GM21528 (cell line): ENCODE measurements at regions not wholly inside any gene's neighbourhood (a gene's known extent, or its start where the extent isn't known, plus 50 kb on each side); places are given as distances from the start of the nearest gene placed in this dataset.

ENCODE experiments used
- ATAC-seq: cut with Tn5 transposase; IDR thresholded peaks from one replicate; pipeline ENCODE4 v1.9.1; 2021; ENCODE audit warnings: mild to moderate bottlenecking, moderate library complexity; ENCODE audit not compliant: unreplicated experiment, low FRiP score

DNA sequence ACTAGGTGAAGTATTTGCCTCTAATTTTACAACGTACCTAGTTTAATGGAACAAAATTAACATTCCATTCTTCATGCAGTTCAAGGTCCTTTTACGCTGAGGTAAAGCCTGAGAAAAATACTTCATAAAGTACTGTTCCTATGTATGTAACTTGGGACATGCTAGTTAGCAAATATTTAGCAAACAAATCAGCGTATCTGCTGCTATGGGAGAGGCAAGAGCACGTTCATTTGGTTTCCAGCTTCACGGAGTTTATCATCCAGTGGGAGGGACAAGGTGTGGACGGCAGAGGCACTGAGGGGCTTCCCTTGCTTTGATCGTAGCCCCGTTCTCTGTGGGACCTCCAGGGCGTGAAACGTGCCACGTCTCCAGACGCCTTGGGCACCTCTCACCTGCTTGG, 248.8 kb downstream of the IRS2 start:
- ATAC-seq, result no peak

DNA sequence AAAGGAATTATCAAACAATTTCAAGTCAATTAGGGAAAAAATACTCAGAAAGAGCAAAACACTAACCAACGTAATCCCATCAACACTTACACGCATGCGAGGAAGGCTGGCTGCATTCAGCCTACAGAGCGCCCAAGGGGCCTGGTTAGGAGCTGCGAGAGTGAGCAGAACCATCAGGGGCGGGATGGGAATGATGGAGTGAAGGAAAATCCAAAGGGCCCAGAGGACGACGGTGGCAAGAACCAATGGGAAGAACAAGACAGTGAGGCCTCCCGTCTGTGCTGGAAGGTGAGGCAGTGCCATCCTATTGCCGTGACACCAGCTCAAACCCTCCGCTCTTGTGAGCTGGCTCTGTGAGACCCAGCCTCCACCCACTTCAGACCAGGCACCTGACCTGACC, 253.0 kb downstream of the IRS2 start:
- no peak for ATAC-seq

DNA sequence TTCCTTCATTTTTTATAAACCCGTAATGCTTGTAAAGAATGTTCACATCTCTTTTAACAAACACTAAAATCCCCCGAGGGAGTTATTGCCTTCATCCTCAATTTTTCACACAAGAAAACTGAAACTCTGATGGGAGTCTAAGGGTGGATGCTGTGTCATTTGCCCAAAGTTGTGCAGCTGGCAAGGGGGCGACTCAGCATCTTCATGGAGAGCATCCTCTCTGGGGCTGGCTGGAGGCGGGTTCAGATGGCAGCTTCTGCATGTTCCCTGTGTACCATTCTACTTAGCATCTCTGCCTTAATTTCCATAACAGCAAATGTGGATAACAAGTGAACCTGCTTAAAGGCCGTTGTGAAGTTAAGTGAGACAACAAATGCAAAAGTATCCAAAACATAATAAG, 256.4 kb downstream of the IRS2 start:
- ATAC-seq, result no peak

DNA sequence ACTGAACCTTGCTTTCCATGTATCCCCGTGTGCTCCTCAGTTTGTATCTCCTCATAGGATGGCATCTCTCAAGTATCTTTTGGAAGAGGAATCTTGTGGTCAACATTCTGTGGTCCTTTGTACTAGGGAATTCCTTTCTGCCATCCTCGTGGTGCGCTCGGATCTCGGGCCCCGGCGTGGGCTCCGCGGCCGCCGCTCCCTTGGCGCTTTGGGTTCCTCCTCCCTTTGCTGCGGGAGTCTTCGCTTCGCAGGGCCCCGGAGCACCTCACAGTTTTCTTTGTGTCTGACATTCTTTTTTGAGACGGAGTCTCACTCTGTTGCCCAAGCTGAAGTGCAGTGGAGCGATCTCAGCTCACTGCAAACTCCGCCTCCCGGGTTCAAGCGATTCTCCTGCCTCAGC, 264.7 kb downstream of the IRS2 start:
- no peak for ATAC-seq

DNA sequence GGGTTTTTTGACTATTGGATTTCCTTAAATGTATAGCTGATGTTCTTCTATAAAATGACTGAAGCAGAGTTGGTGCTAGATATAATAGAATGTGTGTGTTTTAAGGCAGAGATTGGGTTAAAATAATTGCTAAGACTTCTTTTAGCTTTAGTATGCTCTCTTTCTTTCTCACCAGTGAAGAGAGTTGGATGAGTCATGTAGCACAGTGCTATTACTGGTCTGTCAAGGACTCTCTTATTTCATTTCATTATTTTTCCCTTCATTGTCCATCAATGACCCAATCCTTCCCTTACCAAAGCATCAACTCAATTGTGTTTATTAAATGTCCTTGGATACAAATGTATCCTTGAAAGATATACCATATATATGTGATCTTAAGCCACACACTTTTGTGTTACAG, 268.9 kb downstream of the IRS2 start:
- ATAC-seq, result no peak

DNA sequence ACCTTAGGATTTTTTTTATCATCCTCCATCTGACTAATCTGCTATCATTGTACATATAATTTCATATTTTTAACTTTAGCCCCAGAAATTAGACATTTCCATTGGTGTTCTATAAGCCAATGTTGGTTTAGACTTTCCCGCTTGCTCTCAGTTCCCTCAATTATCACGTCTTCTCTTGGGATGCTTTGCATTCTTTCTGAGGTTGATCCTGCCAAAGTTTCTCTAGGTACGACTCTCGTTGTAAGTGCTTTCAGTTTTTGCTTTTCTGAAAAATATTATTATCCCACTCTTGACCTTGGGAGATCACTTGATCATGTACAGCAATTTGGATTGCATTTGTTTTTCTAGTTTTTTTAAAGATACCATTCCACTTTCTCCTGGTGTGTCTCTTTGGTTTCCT, 270.2 kb downstream of the IRS2 start:
- no peak for ATAC-seq

DNA sequence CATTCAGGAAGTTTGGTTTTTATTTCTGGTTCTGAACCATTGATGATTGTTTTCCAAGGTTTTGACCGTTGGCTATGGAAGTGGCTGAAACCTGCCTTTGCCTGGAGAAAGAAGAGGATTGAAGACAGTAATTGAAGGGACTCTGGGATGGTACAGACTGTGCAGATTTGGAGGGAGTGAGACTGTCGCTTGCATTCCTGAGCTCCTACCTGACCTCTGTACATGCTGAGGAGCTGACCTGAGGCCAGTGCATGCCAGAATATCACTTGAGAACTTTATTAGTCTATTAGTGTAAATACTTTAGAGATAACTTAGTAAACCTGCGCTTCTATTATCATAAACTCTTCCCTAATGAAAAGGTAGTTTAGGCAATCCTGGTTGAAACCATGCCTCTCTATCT, 276.4 kb downstream of the IRS2 start:
- ATAC-seq, result no peak

DNA sequence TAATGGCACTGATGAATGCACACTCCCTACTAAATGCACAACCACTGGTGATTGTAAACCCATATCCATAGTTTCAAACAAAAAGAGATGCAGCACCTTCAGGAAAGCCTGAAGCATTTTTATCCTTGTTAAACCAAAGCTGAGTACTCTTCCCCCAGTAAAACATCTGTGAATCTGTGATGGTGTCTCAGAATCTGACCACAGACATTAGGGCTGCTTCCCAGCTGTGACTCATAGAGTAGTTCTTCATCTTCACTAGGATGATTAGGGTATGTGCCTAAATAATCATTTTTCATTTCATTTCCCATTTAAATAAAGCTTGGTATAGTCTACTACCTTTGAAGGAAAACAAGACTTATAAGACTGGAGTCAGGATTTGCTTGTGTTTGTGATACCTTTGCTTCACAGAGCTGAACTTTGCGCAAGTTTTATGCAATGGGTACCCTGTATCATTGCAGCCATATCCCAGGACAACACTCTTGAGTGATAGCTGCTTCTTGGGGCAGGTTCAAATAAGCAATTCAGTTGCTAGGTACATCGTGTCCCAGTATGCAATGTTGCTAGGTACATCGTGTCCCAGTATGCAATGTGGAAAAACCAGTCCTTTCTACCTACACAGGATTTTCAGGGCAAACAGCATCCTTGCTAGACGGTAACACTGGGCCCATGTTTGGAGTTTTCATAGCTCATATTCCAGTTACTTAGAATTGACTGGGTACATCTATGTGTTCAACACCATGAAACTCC, 277.1 kb downstream of the IRS2 start:
- no peak for ATAC-seq

DNA sequence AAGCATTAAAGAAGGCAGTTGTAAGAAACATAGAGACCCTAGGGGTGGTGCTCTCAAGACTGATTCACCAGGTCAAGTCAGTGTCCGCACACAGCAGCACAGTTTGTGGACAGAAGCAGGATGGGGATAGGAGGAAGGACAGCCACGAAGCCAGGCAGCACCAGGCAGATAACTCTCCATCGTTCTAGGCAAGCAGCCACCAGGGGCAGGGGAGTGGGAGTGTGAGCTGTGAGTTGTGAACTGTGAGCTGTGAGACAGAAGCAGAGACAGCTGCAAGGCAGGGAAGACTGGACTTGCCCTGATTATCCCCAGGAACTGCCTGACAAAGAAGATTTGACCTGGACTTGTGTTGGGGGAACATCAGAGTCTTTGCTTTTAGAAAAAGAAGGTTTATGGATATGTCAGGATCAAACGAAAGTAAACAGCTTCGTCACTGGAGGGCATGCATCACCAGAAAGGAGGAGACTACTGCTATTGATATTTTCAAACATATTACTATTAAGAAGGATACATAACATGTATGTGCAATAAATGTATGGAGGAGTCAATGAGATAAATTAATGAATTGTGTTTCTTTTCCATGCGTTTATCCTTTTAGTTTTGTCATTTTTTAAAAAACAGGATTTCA, 286.1 kb downstream of the IRS2 start:
- ATAC-seq, result no peak

DNA sequence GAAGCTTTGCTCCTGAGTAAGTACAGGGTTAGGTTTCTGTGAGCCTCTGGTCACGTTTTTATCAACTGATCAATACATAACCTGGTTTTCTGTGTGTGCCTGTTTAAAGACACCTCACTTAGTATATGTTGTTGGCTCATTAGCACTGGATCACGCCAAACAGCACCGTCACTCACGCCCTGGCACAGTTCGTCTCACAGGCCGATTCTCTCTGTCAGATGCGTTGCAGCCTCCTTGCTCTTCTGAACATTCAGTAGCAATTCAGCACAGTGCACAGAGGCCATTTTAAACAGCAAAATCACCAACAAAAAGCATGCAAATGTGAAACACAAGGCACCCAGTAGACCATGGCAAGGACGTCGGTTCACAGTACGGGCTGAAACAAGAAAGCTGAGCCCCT, 288.5 kb downstream of the IRS2 start:
- ATAC-seq, result no peak

DNA sequence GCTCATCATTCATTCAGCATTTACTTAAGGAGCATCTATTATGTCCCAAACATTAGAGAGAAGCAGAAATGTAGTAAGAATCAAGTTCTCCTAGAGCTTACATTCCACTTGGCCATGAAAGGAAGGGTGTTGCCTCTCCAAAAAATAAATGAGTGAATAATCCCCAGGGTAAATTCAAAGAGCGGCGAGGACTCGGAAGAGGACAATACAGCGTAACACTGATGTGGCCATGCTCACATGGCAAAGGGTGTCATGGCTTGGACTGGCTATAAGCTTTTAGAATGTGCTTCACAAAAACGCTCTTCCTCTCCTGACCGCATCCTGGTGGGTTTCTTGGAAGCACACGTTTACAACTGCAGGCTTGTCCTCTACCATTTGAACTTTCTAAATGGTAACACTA, 290.2 kb downstream of the IRS2 start:
- no peak for ATAC-seq

DNA sequence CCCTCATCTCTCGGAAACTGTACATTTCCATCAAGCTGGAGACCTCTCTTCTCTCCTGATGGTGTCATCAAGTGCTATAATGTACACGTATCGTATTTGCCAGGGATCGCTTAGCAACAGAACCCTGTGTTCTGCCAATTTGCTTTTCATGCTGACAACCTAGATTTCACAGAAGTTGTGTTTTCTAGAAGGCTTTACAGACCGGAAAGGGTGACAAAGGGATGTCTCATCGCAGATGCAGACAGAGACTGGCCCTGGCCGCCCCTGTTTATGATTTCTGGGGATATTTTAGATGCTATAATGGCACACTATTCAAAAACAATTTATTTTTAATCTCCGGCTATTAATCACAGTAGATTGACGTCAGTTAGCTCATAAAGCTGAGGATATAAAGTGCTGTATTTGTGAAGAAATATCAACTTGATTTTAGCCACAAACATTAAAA, 291.4 kb downstream of the IRS2 start:
- ATAC-seq, result no peak

DNA sequence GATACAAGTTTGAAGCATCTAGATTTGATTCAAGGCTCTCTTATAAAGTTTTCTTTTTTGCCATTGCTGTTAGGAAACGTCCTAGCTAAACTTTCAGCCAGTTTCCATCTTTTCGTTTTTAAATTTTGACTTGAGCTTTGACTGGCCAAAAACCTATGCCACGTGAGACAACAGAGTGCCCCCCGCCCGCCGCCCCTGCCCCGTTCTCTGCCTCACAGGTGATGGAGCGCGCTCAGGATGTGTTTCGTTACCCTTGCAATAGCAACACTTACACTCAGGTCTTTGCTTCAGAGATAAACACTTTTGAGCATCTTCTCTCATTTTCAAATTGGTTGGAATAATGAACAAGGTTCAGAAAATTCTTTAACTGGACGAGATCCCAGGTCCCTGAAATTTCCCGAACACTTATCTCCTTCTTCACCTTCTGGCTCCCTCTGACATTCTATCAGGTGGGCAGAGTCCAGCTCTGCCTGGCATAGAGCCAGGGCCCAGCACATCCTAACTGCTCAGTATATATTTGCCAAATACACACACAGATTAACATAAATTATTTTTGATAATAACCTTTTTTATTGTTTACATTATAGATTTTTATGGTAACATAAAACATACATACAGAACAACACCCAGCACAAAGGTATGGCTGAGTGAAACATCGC, 301.1 kb downstream of the IRS2 start:
- no peak for ATAC-seq

DNA sequence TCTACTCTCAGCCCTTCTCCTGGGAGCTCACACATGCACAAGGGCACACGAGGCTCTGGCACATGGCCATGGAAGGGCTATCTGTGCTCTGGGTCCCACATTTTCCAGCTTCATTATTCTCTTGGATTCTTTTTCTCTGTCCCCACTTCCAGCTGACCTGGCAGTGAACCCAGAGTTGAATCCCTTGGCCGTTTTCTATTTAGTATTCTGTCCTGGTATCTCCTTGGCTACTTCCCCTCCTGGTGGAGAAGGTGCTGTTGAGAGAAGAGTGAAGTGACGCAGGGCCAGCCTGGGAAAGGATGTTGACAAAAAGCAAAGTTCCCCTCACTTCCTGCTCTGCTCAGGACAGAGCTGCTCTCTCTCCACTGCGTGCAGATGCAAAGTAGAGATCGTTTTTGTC, 303.1 kb downstream of the IRS2 start:
- no peak for ATAC-seq

DNA sequence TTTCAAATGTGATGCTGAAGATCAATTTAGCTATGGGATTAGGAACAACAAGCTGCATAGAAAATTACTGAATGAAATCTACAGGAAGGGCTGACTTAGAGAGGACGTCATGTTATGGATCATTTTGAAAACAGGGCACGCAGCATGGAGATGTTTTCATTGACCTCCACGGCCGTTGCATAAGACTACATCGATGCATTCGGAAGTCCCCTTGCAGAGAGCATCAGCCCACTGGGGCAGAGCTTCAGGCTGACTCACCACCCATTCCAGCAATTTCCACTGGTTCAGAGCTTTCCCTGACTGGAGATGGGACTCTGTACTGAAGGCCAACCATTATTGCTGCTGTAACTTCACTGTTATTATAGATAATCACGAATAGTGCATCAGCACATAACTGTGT, 305.3 kb downstream of the IRS2 start:
- no peak for ATAC-seq

DNA sequence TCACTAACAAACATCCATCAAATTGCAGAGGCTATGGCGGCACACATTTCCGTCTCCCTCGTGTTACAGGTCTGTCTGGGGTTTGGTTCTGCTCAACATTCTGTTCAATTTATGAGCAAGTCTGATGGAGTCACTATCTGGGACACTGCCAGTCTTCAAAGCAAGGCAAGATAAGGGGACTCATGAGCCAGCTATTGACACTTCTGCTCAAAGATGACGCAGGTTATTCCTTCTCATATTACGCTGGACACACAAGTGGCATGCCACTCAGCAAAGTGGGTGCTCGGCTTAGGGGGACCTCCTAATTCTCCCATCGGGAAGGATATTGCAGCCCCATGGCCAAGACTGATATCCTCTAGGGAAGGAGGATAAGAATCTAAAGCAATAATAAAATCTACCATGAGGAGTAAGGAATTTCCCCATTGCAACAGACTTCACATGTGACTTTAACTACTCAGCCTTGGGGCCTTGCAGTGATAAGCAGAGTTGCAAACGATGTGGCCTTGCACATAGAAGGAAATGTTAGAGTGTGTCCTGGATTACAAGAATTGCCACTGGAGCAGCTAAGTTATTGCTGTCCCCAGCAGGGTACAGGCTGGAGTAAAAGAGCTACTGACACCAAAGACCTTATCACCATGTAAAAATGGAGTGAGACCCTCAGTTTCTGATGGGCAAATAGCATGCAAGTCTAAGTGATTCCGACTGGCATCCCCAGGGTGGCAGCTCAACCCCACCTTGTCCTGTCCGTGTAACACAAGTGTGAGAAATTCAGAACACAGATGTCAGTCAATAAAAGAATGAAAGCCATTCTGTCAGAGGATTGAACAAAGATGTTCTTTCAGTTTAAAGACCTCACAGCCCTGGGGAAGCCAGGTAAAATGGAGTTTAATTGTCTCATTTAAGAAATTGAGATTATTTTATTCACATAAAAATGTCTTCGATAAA, 306.1 kb downstream of the IRS2 start:
- ATAC-seq, result no peak

DNA sequence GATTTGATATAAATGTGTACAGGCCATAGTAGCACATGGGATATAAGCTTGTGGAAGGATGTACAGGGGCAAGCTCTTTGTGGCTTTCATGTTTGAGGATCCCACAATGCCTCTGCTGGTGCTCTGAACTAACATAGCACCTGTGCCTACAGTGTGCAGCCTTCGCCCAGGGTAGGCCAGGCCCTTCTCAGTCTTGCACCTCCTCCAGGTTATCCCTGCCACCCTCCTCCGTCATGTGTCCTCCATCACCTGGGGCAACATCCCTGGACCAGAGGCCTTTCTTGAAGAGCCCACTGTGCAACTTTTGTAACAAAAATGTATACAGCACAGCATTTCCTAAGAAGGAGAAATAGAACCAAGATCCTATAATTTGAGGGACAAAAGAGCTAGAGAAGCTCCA, 306.8 kb downstream of the IRS2 start:
- no peak for ATAC-seq

DNA sequence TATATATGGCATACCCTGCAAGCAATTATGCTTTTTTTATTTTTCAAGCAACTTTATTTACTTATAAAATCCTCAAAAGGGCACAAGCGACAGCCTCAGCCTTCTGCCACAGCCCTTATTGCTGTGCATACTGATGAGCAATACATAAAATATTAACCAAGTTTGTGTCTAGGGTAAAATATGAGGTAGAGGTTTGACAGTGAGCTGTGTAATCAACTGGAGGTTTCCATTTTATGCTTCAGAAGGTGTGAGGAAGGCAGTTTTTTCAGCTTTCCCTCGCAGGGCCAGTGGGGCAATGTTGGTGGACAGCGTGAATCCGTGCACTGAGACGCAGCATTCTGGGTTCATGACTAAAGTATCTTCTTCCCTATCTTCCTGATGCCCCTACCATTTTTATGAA, 310.4 kb downstream of the IRS2 start:
- no peak for ATAC-seq

DNA sequence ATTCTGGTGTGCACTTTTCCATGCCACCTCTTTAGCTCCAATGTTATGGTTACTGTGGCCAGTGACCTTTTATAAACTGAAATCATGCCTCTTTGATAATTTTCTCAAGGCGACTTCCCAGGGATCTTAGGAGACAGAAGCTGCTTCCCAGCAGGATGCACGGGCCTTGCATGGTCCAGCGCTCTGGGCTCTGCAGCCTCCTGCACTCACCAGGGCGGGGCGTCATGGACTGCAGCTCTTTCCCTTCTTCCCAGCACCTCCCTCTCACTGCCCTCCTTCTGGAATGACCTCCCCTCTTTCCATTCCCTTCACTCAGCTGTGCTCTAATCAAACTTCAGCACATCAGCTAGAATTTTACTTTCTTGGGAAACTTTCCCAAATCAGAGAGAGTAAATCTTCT, 318.3 kb downstream of the IRS2 start:
- no peak for ATAC-seq

DNA sequence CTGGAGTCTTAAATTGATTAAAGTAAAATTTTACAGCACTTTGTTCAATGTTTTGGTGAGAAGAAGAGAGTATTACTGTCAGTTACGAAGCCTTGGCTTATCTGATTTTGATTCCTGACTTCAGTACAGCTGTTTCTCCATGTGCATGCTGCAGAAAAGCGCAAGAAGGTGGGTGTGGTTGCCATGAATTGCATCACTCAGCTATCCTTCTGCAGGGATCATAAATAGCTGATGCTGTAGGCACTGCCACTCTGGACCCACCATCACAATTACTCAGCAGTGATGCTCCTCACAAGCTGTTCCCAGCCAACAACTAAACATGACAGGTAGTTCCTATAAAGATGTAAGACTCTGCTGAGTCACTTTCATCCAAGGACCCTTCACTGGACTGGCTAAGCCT, 321.2 kb downstream of the IRS2 start:
- ATAC-seq, result no peak
